GM12878 (cell line): ENCODE measurements at regions not wholly inside any gene's neighbourhood (a gene's known extent, or its start where the extent isn't known, plus 50 kb on each side); places are given as distances from the start of the nearest gene placed in this dataset.

Experiments
- ATAC-seq: fragments of 200-7000 bp; cut with Tn5 transposase; 3 replicates; pipeline ENCODE4 v1.9.1; 2020; ENCODE audit warnings: mild to moderate bottlenecking, moderate library complexity
- BruUV-seq: library from RNA; stranded (reverse); fragments of 400-500 nt; replicated peaks from 2 replicates; lab custom pipeline; 2021; lab: Mats Ljungman, UMichigan
- CTCF ChIA-PET: fragments of 300-600 bp; sonication (Branson Sonifier 250); formaldehyde crosslinking; extraction: SDS; loops from one replicate; lab custom pipeline; 2021; ENCODE audit warnings: inconsistent platforms; lab: Yijun Ruan, JAX
- POLR2A ChIA-PET: fragments of 350-600 bp; formaldehyde crosslinking; extraction: SDS; loops from one replicate; lab custom pipeline; 2021; ENCODE audit warnings: inconsistent platforms; lab: Charles Lee
- RAD21 ChIA-PET: fragments of 300-600 bp; sonication (Branson Sonifier 250); formaldehyde crosslinking; loops from one replicate; lab custom pipeline; 2023; ENCODE audit warnings: antibody characterized with exemption; ENCODE audit not compliant: unreplicated experiment; lab: Charles Lee
- SMC1A ChIA-PET: fragments of 300-600 bp; sonication (Branson Sonifier 250); formaldehyde crosslinking; loops from one replicate; lab custom pipeline; 2023; ENCODE audit not compliant: unreplicated experiment, uncharacterized antibody; lab: Charles Lee
- DNase-seq: peaks from one replicate; pipeline ENCODE4 v3.0.0-alpha.2; 2011; ENCODE audit warnings: low read depth, low spot score
- FAIRE-seq: peaks from 3 replicates; lab custom pipeline; 2011; peaks lifted over from hg19 to GRCh38; lab: Jason Lieb, UNC
- H2AFZ ChIP-seq: 2 replicates; pipeline ENCODE4 v1.6.0; 2011; ENCODE audit warnings: low read depth, low read length, control low read depth; ENCODE audit not compliant: control insufficient read depth
- H3K27ac ChIP-seq: 2 replicates; pipeline ENCODE4 v1.5.1; 2011; ENCODE audit warnings: control low read depth; ENCODE audit not compliant: control insufficient read depth, insufficient read depth
- H3K27me3 ChIP-seq, 2 experiments: replicated peaks in 1 of 2; 2 replicates each; pipeline versions ENCODE4 v1.6.0 to v1.6.1; 2011; ENCODE audit warnings: low read length in 1 of 2; ENCODE audit not compliant: control insufficient read depth in 2 of 2, insufficient read depth in 2 of 2
- H3K36me3 ChIP-seq, 2 experiments: 2 replicates each; pipeline ENCODE4 v1.5.1; 2011; ENCODE audit warnings: low read length in 1 of 2; ENCODE audit not compliant: control insufficient read depth in 2 of 2, insufficient read depth in 2 of 2
- H3K4me1 ChIP-seq: 2 replicates; pipeline ENCODE4 v1.6.1; 2011; ENCODE audit warnings: mild to moderate bottlenecking, low read length, moderate library complexity, mixed read lengths; ENCODE audit not compliant: control insufficient read depth, insufficient read depth
- H3K4me2 ChIP-seq: 2 replicates; pipeline ENCODE4 v1.6.0; 2011; ENCODE audit warnings: control low read depth; ENCODE audit not compliant: control insufficient read depth, insufficient read depth
- H3K4me3 ChIP-seq: fragments of 200-600 bp; sonication (generic); 2 replicates; pipeline ENCODE4 v1.5.1; 2016
- H3K79me2 ChIP-seq: 2 replicates; pipeline ENCODE4 v1.6.0; 2011; ENCODE audit warnings: low read length; ENCODE audit not compliant: control insufficient read depth, insufficient read depth
- H3K9ac ChIP-seq: 2 replicates; pipeline ENCODE4 v1.8.0; 2011; ENCODE audit warnings: low read length, control low read depth, mixed read lengths; ENCODE audit not compliant: control insufficient read depth, insufficient read depth
- H3K9me3 ChIP-seq: replicated peaks from 3 replicates; pipeline ENCODE4 v1.5.1; 2011; ENCODE audit warnings: mild to moderate bottlenecking, low read length; ENCODE audit not compliant: control insufficient read depth, insufficient read depth
- H4K20me1 ChIP-seq: 2 replicates; pipeline ENCODE4 v1.6.0; 2011; ENCODE audit not compliant: control insufficient read depth, insufficient read depth
- CHD2 ChIP-seq: IDR thresholded peaks from 2 replicates; pipeline ENCODE4 v1.6.1; 2011; ENCODE audit warnings: low read depth, low read length, improper control_type of control experiment, borderline replicate concordance
- MYB ChIP-seq: fragments of 150-350 bp; IDR thresholded peaks from 2 replicates; pipeline ENCODE4 v1.6.1; 2014; ENCODE audit warnings: mild to moderate bottlenecking, low read depth, low read length, borderline replicate concordance
- POU2F2 ChIP-seq: IDR thresholded peaks from 3 replicates; pipeline ENCODE4 v1.6.1; 2011; ENCODE audit warnings: low read depth, mild to moderate bottlenecking, low read length, borderline replicate concordance
- RUNX3 ChIP-seq: IDR thresholded peaks from 2 replicates; pipeline ENCODE4 v1.6.1; 2012; ENCODE audit warnings: low read length, inconsistent platforms
- STAT3 ChIP-seq: IDR thresholded peaks from 2 replicates; pipeline ENCODE4 v1.6.1; 2011; ENCODE audit warnings: low read depth, low read length, improper control_type of control experiment
- ZNF384 ChIP-seq: IDR thresholded peaks from 2 replicates; pipeline ENCODE4 v1.6.1; 2012; ENCODE audit warnings: low read depth, mild to moderate bottlenecking, low read length, improper control_type of control experiment, borderline replicate concordance
- WGBS: methylation state at CpG from one replicate; pipeline ENCODE4 v1.1.6; 2016; ENCODE audit warnings: low lambda C conversion rate; ENCODE audit not compliant: insufficient replicate concordance, insufficient coverage; ENCODE audit errors: missing lambda C conversion rate; 5-methylcytosine and 5-hydroxymethylcytosine counted together
- in situ Hi-C: fragments of 300-500 bp; cut with MboI; formaldehyde crosslinking; loops from 9 replicates; pipeline ENCODE4 v1.14.3; 2018; ENCODE audit warnings: mixed read lengths
- intact Hi-C: fragments of 100-400 bp; cut with micrococcal nuclease; formaldehyde crosslinking; loops from one replicate; pipeline ENCODE4 v1.14.2; 2022; ENCODE audit not compliant: unreplicated experiment
- TF ChIP-seq, protein P1 (sequence below): fragments of 450-650 bp; IDR thresholded peaks from 2 replicates; pipeline ENCODE4 v1.6.1; 2016; ENCODE audit warnings: mild to moderate bottlenecking
- TF ChIP-seq, protein P2 (sequence below): IDR thresholded peaks from 2 replicates; pipeline ENCODE4 v1.6.1; 2011; ENCODE audit warnings: mild to moderate bottlenecking, low read depth, low read length, moderate library complexity; ENCODE audit not compliant: insufficient replicate concordance
- TF ChIP-seq, protein P3 (sequence below): fragments of 450-650 bp; IDR thresholded peaks from 2 replicates; pipeline ENCODE4 v1.6.1; 2017; ENCODE audit warnings: antibody characterized with exemption, mild to moderate bottlenecking, moderate library complexity
- TF ChIP-seq, protein P4 (sequence below): fragments of 450-650 bp; conservative IDR thresholded peaks from 2 replicates; pipeline ENCODE4 v1.6.1; 2017; ENCODE audit warnings: mild to moderate bottlenecking, moderate library complexity
- TF ChIP-seq, protein P5 (sequence below): fragments of 450-650 bp; IDR thresholded peaks from 2 replicates; pipeline ENCODE4 v1.6.1; 2016; ENCODE audit warnings: mild to moderate bottlenecking

DNA sequence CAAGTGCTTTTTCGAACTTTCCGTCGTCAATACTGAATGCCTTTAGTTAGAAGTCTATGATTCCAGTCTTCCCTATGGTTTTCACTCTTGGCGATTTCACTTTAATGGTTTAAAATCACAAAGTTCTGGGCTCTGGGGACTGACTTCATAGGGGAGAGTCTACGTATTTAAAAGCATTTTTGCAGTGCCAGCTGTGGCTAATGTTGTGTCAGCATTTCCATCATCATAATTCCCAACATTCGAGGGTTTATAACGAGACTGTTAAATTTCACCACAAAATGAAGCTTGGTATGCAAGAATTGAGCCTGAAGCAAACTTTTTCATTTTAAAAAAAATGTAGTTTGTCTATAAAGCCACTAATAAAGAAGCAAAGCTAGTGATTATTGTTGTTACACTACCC, 242.7 kb downstream of the SOX4 start (continued):
- TF ChIP-seq, protein P1, sequence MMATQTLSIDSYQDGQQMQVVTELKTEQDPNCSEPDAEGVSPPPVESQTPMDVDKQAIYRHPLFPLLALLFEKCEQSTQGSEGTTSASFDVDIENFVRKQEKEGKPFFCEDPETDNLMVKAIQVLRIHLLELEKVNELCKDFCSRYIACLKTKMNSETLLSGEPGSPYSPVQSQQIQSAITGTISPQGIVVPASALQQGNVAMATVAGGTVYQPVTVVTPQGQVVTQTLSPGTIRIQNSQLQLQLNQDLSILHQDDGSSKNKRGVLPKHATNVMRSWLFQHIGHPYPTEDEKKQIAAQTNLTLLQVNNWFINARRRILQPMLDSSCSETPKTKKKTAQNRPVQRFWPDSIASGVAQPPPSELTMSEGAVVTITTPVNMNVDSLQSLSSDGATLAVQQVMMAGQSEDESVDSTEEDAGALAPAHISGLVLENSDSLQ = no peak
- TF ChIP-seq MYB = no peak
- TF ChIP-seq, protein P2, sequence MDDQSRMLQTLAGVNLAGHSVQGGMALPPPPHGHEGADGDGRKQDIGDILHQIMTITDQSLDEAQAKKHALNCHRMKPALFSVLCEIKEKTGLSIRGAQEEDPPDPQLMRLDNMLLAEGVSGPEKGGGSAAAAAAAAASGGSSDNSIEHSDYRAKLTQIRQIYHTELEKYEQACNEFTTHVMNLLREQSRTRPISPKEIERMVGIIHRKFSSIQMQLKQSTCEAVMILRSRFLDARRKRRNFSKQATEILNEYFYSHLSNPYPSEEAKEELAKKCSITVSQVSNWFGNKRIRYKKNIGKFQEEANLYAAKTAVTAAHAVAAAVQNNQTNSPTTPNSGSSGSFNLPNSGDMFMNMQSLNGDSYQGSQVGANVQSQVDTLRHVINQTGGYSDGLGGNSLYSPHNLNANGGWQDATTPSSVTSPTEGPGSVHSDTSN = no peak

DNA sequence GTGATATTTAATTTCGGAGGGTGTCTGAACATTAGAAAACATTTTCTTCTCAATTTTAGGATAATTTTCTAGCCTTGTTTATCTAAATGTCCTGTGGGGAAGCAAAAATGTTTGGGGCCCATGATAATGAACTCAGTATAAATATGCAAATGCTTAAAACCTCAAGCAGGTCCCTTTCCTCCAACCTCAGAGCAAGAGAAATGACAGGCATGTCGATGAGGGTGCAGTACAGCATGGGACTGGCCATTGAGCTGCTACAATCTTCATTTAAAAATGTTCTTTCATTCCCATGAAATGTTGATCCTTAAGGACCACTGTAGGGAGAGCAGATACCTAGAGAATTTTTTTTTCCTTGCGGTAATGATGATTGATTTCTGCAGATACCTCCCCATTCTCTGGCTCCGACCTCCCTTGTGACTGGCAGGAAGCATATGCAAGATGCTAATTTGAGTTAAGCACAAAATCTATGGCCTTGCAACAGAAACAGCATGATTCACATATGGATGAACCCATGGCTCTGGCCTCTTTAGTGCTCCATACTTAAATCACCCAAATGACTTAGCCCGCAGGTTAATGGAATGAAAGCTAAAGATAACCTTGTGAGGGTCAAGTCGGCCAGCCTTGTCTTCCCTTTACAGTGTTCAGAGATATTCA, 243.3 kb downstream of the SOX4 start:
- Histone ChIP-seq H3K4me1 (no peaks in the 10 kb centered on the region), H3K4me3 (no peak overlapping the region), H3K9me3 (no peaks in the 10 kb centered on the region), H3K9ac (no peak overlapping the region), H4K20me1 (no peaks in the 10 kb centered on the region), H3K4me2 (0 out of 2 replicates have a peak overlapping the region, but pooled peaks have one; percentile 9), H3K27me3 (no peaks in the 10 kb centered on the region), H2AFZ (no peak overlapping the region), H3K36me3 (no peaks in the 10 kb centered on the region), H3K27ac (no peak overlapping the region), H3K79me2 (no peaks in the 10 kb centered on the region)
- ChIA-PET RAD21 (no interaction called here), CTCF (no interaction called here), SMC1A (no interaction called here), POLR2A (interaction anchor here (0.5 to 0.7 kb wide), 2 partner anchors 24 to 206 kb away, joined by 3 read pairs; no protein-coding TSS in a partner anchor)
- intact Hi-C loops = no loop called here
- DNase-seq (no peak), FAIRE-seq (peak; percentile 78), ATAC-seq (peak; percentile 71)
- 10% methylated on average over 6 of the region's 6 CpGs for WGBS
- no TSS peak for BruUV-seq
- in situ Hi-C loops = no loop called here
- TF ChIP-seq, protein P1 = peak; percentile 8; the same call in 1 of the 2 replicates
- TF ChIP-seq CHD2 = no peak
- no peak for TF ChIP-seq STAT3
- TF ChIP-seq RUNX3 = peak; percentile 72
- TF ChIP-seq, protein P3, sequence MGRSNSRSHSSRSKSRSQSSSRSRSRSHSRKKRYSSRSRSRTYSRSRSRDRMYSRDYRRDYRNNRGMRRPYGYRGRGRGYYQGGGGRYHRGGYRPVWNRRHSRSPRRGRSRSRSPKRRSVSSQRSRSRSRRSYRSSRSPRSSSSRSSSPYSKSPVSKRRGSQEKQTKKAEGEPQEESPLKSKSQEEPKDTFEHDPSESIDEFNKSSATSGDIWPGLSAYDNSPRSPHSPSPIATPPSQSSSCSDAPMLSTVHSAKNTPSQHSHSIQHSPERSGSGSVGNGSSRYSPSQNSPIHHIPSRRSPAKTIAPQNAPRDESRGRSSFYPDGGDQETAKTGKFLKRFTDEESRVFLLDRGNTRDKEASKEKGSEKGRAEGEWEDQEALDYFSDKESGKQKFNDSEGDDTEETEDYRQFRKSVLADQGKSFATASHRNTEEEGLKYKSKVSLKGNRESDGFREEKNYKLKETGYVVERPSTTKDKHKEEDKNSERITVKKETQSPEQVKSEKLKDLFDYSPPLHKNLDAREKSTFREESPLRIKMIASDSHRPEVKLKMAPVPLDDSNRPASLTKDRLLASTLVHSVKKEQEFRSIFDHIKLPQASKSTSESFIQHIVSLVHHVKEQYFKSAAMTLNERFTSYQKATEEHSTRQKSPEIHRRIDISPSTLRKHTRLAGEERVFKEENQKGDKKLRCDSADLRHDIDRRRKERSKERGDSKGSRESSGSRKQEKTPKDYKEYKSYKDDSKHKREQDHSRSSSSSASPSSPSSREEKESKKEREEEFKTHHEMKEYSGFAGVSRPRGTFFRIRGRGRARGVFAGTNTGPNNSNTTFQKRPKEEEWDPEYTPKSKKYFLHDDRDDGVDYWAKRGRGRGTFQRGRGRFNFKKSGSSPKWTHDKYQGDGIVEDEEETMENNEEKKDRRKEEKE = no peak
- TF ChIP-seq, protein P4, sequence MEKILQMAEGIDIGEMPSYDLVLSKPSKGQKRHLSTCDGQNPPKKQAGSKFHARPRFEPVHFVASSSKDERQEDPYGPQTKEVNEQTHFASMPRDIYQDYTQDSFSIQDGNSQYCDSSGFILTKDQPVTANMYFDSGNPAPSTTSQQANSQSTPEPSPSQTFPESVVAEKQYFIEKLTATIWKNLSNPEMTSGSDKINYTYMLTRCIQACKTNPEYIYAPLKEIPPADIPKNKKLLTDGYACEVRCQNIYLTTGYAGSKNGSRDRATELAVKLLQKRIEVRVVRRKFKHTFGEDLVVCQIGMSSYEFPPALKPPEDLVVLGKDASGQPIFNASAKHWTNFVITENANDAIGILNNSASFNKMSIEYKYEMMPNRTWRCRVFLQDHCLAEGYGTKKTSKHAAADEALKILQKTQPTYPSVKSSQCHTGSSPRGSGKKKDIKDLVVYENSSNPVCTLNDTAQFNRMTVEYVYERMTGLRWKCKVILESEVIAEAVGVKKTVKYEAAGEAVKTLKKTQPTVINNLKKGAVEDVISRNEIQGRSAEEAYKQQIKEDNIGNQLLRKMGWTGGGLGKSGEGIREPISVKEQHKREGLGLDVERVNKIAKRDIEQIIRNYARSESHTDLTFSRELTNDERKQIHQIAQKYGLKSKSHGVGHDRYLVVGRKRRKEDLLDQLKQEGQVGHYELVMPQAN = no peak
- TF ChIP-seq ZNF384 = no peak
- peak; percentile 59; the same call in 1 of the 3 replicates for TF ChIP-seq POU2F2
- TF ChIP-seq, protein P5, sequence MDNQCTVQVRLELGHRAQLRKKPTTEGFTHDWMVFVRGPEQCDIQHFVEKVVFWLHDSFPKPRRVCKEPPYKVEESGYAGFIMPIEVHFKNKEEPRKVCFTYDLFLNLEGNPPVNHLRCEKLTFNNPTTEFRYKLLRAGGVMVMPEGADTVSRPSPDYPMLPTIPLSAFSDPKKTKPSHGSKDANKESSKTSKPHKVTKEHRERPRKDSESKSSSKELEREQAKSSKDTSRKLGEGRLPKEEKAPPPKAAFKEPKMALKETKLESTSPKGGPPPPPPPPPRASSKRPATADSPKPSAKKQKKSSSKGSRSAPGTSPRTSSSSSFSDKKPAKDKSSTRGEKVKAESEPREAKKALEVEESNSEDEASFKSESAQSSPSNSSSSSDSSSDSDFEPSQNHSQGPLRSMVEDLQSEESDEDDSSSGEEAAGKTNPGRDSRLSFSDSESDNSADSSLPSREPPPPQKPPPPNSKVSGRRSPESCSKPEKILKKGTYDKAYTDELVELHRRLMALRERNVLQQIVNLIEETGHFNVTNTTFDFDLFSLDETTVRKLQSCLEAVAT = no peak
